SK-N-MC (cell line): ENCODE measurements at regions not wholly inside any gene's neighbourhood (a gene's known extent, or its start where the extent isn't known, plus 50 kb on each side); places are given as distances from the start of the nearest gene placed in this dataset.

Experiments used
- EZH2 ChIP-seq: fragments of 200-600 bp; sonication (generic); IDR thresholded peaks from one replicate; pipeline ENCODE4 v1.6.1; 2017; ENCODE audit warnings: antibody characterized with exemption
- FOXP2 ChIP-seq: optimal IDR thresholded peaks from 2 replicates; pipeline ENCODE3; 2011; ENCODE audit warnings: mild to moderate bottlenecking, moderate library complexity; ENCODE audit not compliant: insufficient read depth; ENCODE audit errors: extremely low read length, control extremely low read depth
- POLR2AphosphoS5 ChIP-seq: IDR thresholded peaks from 2 replicates; pipeline ENCODE4 v1.6.1; 2012; ENCODE audit warnings: mild to moderate bottlenecking, low read depth, low read length, borderline replicate concordance

- no peak for TF ChIP-seq FOXP2
- TF ChIP-seq EZH2, result no peak
- no peak for TF ChIP-seq POLR2AphosphoS5
Observed at GRCh38 chr18:4640349-4641012, 185.4 kb upstream of the DLGAP1 start.
